CD14-positive monocyte (primary cell): ENCODE measurements at regions not wholly inside any gene's neighbourhood (a gene's known extent, or its start where the extent isn't known, plus 50 kb on each side); places are given as distances from the start of the nearest gene placed in this dataset.

Experiments used
- DNase-seq, 3 donors: peaks; one replicate each; pipeline ENCODE4 v3.0.0-alpha.2; 2011 to 2022
- H2AFZ ChIP-seq: 2 replicates; pipeline ENCODE4 v1.6.0; 2012; ENCODE audit warnings: mild to moderate bottlenecking, low read depth, low read length, inconsistent platforms; ENCODE audit not compliant: insufficient read depth, poor library complexity, severe bottlenecking
- H3K27ac ChIP-seq, 2 donors: 1 replicate in 1 of 2; 2 replicates in 1 of 2; pipeline ENCODE4 v1.5.1; 2012 to 2013; ENCODE audit warnings: low read length in 2 of 2, control low read depth in 1 of 2, inconsistent platforms in 1 of 2, low read depth in 1 of 2, mild to moderate bottlenecking in 1 of 2
- H3K27me3 ChIP-seq, 2 donors: one replicate each; pipeline versions ENCODE4 v1.6.0 to v1.6.1; 2011 to 2013; ENCODE audit warnings: low read length in 2 of 2; ENCODE audit not compliant: control insufficient read depth in 2 of 2, insufficient read depth in 2 of 2
- H3K36me3 ChIP-seq, 2 donors: replicated peaks in 1 of 2; 1 replicate in 1 of 2; 2 replicates in 1 of 2; pipeline versions ENCODE4 v1.5.1 to v1.6.1; 2012 to 2013; ENCODE audit warnings: low read length in 2 of 2, control low read depth in 1 of 2, inconsistent platforms in 1 of 2, mild to moderate bottlenecking in 1 of 2; ENCODE audit not compliant: insufficient read depth in 2 of 2, control insufficient read depth in 1 of 2
- H3K4me1 ChIP-seq, 2 donors: 1 replicate in 1 of 2; 2 replicates in 1 of 2; pipeline versions ENCODE4 v1.5.1 to v1.6.1; 2012 to 2013; ENCODE audit warnings: low read length in 2 of 2, control low read depth in 1 of 2, inconsistent platforms in 1 of 2, mild to moderate bottlenecking in 1 of 2, moderate library complexity in 1 of 2; ENCODE audit not compliant: insufficient read depth in 2 of 2, control insufficient read depth in 1 of 2
- H3K4me2 ChIP-seq: replicated peaks from 2 replicates; pipeline ENCODE3; 2012; ENCODE audit warnings: low read length, moderate library complexity, mild to moderate bottlenecking; ENCODE audit not compliant: poor library complexity, severe bottlenecking; ENCODE audit errors: extremely low read depth
- H3K4me3 ChIP-seq, 3 experiments: fragments of 200-600 bp in 1 of 3; sonication (generic) in 1 of 3; replicated peaks in 1 of 3; 1 replicate in 2 of 3; 2 replicates in 1 of 3; pipeline ENCODE4 v1.5.1; 2011 to 2013; ENCODE audit warnings: low read length in 3 of 3, mild to moderate bottlenecking in 3 of 3, control low read depth in 2 of 3, low read depth in 2 of 3, inconsistent platforms in 1 of 3, moderate library complexity in 1 of 3
- H3K79me2 ChIP-seq: 2 replicates; pipeline ENCODE4 v1.6.0; 2012; ENCODE audit warnings: mild to moderate bottlenecking, control low read depth, inconsistent platforms, low read length, moderate library complexity; ENCODE audit not compliant: insufficient read depth
- H3K9ac ChIP-seq: 2 replicates; pipeline ENCODE4 v1.6.0; 2017; ENCODE audit warnings: low read length, mild to moderate bottlenecking; ENCODE audit not compliant: insufficient read depth, poor library complexity, severe bottlenecking
- H3K9me3 ChIP-seq, 2 donors: replicated peaks in 1 of 2; 1 replicate in 1 of 2; 2 replicates in 1 of 2; pipeline versions ENCODE4 v1.5.1 to v1.6.1; 2012 to 2013; ENCODE audit warnings: low read length in 2 of 2, control low read depth in 1 of 2; ENCODE audit not compliant: control insufficient read depth in 1 of 2, insufficient read depth in 1 of 2
- H4K20me1 ChIP-seq: 2 replicates; pipeline ENCODE4 v1.6.0; 2012; ENCODE audit warnings: mild to moderate bottlenecking, low read length, control low read depth, moderate library complexity; ENCODE audit not compliant: insufficient read depth
- H3K27ac Mint-ChIP-seq, 7 donors: one replicate each; pipeline ENCODE4 v1.8.0; 2020; ENCODE audit warnings: mild to moderate bottlenecking in 7 of 7, mixed read lengths in 7 of 7, moderate library complexity in 6 of 7, inconsistent platforms in 2 of 7
- H3K27me3 Mint-ChIP-seq, 3 donors: one replicate each; pipeline ENCODE4 v1.8.0; 2021 to 2022; ENCODE audit warnings: low read depth in 3 of 3, mild to moderate bottlenecking in 3 of 3, mixed read lengths in 3 of 3, moderate library complexity in 3 of 3, inconsistent platforms in 1 of 3
- H3K36me3 Mint-ChIP-seq, 2 donors: one replicate each; pipeline ENCODE4 v1.8.0; 2020; ENCODE audit warnings: mixed read lengths in 2 of 2, inconsistent platforms in 1 of 2, mild to moderate bottlenecking in 1 of 2
- H3K4me1 Mint-ChIP-seq: one replicate; pipeline ENCODE4 v1.8.0; 2020; ENCODE audit warnings: mild to moderate bottlenecking, mixed read lengths
- H3K4me3 Mint-ChIP-seq, 2 donors: one replicate each; pipeline ENCODE4 v1.8.0; 2020; ENCODE audit warnings: mild to moderate bottlenecking in 2 of 2, mixed read lengths in 2 of 2, moderate library complexity in 1 of 2
- H3K9me3 Mint-ChIP-seq, 7 donors: one replicate each; pipeline ENCODE4 v1.8.0; 2020 to 2022; ENCODE audit warnings: mixed read lengths in 7 of 7, mild to moderate bottlenecking in 6 of 7, moderate library complexity in 6 of 7, inconsistent platforms in 2 of 7
- CTCF ChIP-seq: fragments of 200-600 bp; IDR thresholded peaks from one replicate; pipeline ENCODE4 v1.8.0; 2022; ENCODE audit warnings: antibody characterized with exemption, mild to moderate bottlenecking
- WGBS: methylation state at CpG from one replicate; pipeline ENCODE4 v1.1.5; 2013; ENCODE audit warnings: missing lambda C conversion rate; ENCODE audit not compliant: insufficient coverage; 5-methylcytosine and 5-hydroxymethylcytosine counted together
- intact Hi-C, 2 donors: fragments of 100-400 bp; cut with micrococcal nuclease; formaldehyde crosslinking; loops; one replicate each; pipeline versions ENCODE4 v1.15.0 to v1.15.1; 2023

- no peaks in the 10 kb centered on the region for H3K9me3 ChIP-seq
These were observed 52.5 kb upstream of the SYN3 start for GRCh38 chr22:33110562-33111163.

More at GRCh38 chr22:33110562-33111163, 52.5 kb upstream of the SYN3 start:
- no peak overlapping the region for H3K27ac ChIP-seq
- H3K36me3 ChIP-seq = no peaks in the 10 kb centered on the region
- no peaks in the 10 kb centered on the region for H4K20me1 ChIP-seq
- H3K4me3 ChIP-seq = no peak overlapping the region
- no peak for DNase-seq
- 97% methylated on average over 6 of the region's 7 CpGs for WGBS
- TF ChIP-seq CTCF = no peak
- no peak overlapping the region for H3K9ac ChIP-seq
- Mint-ChIP-seq H3K27me3 (peaks cover 2 to 5% (median 3%) of the 10 kb centered on the region in 3 donors), H3K27ac (no peak overlapping the region), H3K36me3 (no peaks in the 10 kb centered on the region), H3K4me3 (no peak overlapping the region), H3K4me1 (peaks cover under 1% of the 10 kb centered on the region), H3K9me3 (peaks cover 0 to 2% (median 0%) of the 10 kb centered on the region in 7 donors)
- no peaks in the 10 kb centered on the region for H3K4me1 ChIP-seq
- no peaks in the 10 kb centered on the region for H3K27me3 ChIP-seq
- intact Hi-C loops = no loop called here
- no peak overlapping the region for H2AFZ ChIP-seq
- H3K4me2 ChIP-seq = no peak overlapping the region
- H3K79me2 ChIP-seq = no peaks in the 10 kb centered on the region
